Liver (tissue), 8 donors: ENCODE measurements at regions not wholly inside any gene's neighbourhood (a gene's known extent, or its start where the extent isn't known, plus 50 kb on each side); places are given as distances from the start of the nearest gene placed in this dataset.

Experiments
- DNase-seq: peaks from one replicate; pipeline ENCODE4 v3.0.0-alpha.2; 2017; ENCODE audit warnings: low spot score
- H3K27ac ChIP-seq, 2 donors: one replicate each; pipeline ENCODE4 v1.7.0; 2013; ENCODE audit warnings: inconsistent platforms in 2 of 2, low read length in 2 of 2, control low read depth in 1 of 2, low read depth in 1 of 2, mild to moderate bottlenecking in 1 of 2
- H3K27me3 ChIP-seq, 4 donors: one replicate each; pipeline versions ENCODE4 v1.6.1 to v1.7.0; 2013; ENCODE audit warnings: low read length in 3 of 4, inconsistent platforms in 1 of 4, mild to moderate bottlenecking in 1 of 4, moderate library complexity in 1 of 4; ENCODE audit not compliant: control insufficient read depth in 4 of 4, insufficient read depth in 4 of 4
- H3K36me3 ChIP-seq, 4 donors: one replicate each; pipeline versions ENCODE4 v1.6.1 to v1.7.0; 2013; ENCODE audit warnings: low read length in 3 of 4, mild to moderate bottlenecking in 3 of 4, low read depth in 1 of 4, moderate library complexity in 1 of 4; ENCODE audit not compliant: control insufficient read depth in 4 of 4, insufficient read depth in 3 of 4
- H3K4me1 ChIP-seq, 4 donors: one replicate each; pipeline versions ENCODE4 v1.6.1 to v1.7.0; 2013; ENCODE audit warnings: low read length in 3 of 4, mild to moderate bottlenecking in 3 of 4, moderate library complexity in 1 of 4; ENCODE audit not compliant: control insufficient read depth in 4 of 4, insufficient read depth in 4 of 4
- H3K4me3 ChIP-seq, 3 donors: one replicate each; pipeline versions ENCODE4 v1.6.1 to v1.7.0; 2013; ENCODE audit warnings: low read length in 3 of 3, control low read depth in 1 of 3, low read depth in 1 of 3, mild to moderate bottlenecking in 1 of 3
- H3K9ac ChIP-seq, 2 donors: one replicate each; pipeline ENCODE4 v1.7.0; 2013; ENCODE audit warnings: low read length in 2 of 2, mild to moderate bottlenecking in 2 of 2, moderate library complexity in 2 of 2, control low read depth in 1 of 2, low read depth in 1 of 2
- H3K9me3 ChIP-seq, 4 donors: one replicate each; pipeline versions ENCODE4 v1.6.1 to v1.7.0; 2013; ENCODE audit warnings: low read length in 3 of 4; ENCODE audit not compliant: control insufficient read depth in 4 of 4
- GABPA ChIP-seq, 2 donors: IDR thresholded peaks in 1 of 2; conservative IDR thresholded peaks in 1 of 2; 2 replicates each; pipeline ENCODE4 v1.6.1; 2016; ENCODE audit warnings: antibody characterized with exemption in 2 of 2, mild to moderate bottlenecking in 1 of 2, moderate library complexity in 1 of 2
- HNF4A ChIP-seq, 2 donors: conservative IDR thresholded peaks; 2 replicates each; pipeline ENCODE4 v1.6.1; 2016; ENCODE audit warnings: antibody characterized with exemption in 2 of 2, mild to moderate bottlenecking in 2 of 2
- JUND ChIP-seq, 2 donors: IDR thresholded peaks; 2 replicates each; pipeline ENCODE4 v1.6.1; 2016; ENCODE audit warnings: antibody characterized with exemption in 2 of 2
- RXRA ChIP-seq, 2 donors: IDR thresholded peaks; 2 replicates each; pipeline ENCODE4 v1.6.1; 2017 to 2018; ENCODE audit warnings: antibody characterized with exemption in 2 of 2, mild to moderate bottlenecking in 1 of 2
- TAF1 ChIP-seq: conservative IDR thresholded peaks from 2 replicates; pipeline ENCODE4 v1.6.1; 2016; ENCODE audit warnings: antibody characterized with exemption, mild to moderate bottlenecking
- YY1 ChIP-seq: IDR thresholded peaks from 2 replicates; pipeline ENCODE4 v1.6.1; 2016; ENCODE audit warnings: antibody characterized with exemption, mild to moderate bottlenecking
- WGBS: extraction: QIAGEN DNeasy Blood & Tissue Kit; methylation state at CpG from one replicate; pipeline ENCODE4 v1.1.7; 2013; 5-methylcytosine and 5-hydroxymethylcytosine counted together
- TF ChIP-seq, protein P1 (sequence below): IDR thresholded peaks from 2 replicates; pipeline ENCODE4 v1.6.1; 2016; ENCODE audit warnings: antibody characterized with exemption, mild to moderate bottlenecking
- TF ChIP-seq, protein P2 (sequence below): IDR thresholded peaks from 2 replicates; pipeline ENCODE4 v1.6.1; 2016; ENCODE audit warnings: antibody characterized with exemption
- TF ChIP-seq, protein P3 (sequence below): IDR thresholded peaks from 2 replicates; pipeline ENCODE4 v1.6.1; 2016; ENCODE audit warnings: antibody characterized with exemption
- TF ChIP-seq, protein P4 (sequence below): fragments of 150-350 bp; IDR thresholded peaks from 2 replicates; pipeline ENCODE4 v1.5.1; 2017; ENCODE audit warnings: improper control_type of control experiment, low read depth, low read length; ENCODE audit not compliant: missing input control
- donor health status: healthy.
- donor health status: healthy.
- donor health status: healthy.
- donor health status: healthy.
- donor health status: healthy.

DNA sequence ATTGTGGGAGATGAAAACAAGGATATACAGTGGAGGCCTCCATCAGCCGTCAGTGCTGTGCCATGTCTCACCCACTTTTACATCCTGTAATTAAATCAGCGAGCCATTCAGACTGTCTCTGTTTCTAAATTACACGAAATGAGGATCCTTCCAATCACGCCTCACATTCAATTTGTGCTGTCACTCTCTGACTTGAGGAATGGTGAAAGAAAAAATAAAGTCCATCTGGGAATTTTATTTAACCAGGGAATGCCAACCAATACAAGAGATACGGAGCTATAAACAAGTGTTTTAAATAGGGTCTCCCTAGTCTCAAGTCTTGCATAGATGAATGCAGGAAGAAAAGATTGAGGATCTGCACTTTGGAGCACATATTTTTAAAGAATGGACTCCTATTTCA is 72.8 kb downstream of the CMPK2 start:
- H3K4me3 ChIP-seq, result no peak overlapping the region
- H3K36me3 ChIP-seq, result no peaks in the 10 kb centered on the region
- no peak overlapping the region for H3K9ac ChIP-seq
- H3K27ac ChIP-seq, result no peak overlapping the region
- TF ChIP-seq RXRA (IDR thresholded peaks at IDR 0.05) (no peak), GABPA (IDR thresholded peaks at IDR 0.05 in 1 of 2, conservative IDR thresholded peaks at IDR 0.05 in 1 of 2) (no peak), YY1 (no peak)
- peaks cover 0 to 4% (median 0%) of the 10 kb centered on the region in 4 donors for H3K27me3 ChIP-seq
- 89% methylated on average over 5 of the region's 5 CpGs for WGBS
- no peaks in the 10 kb centered on the region for H3K4me1 ChIP-seq
- H3K9me3 ChIP-seq, result no peaks in the 10 kb centered on the region
- DNase-seq, result no peak

DNA sequence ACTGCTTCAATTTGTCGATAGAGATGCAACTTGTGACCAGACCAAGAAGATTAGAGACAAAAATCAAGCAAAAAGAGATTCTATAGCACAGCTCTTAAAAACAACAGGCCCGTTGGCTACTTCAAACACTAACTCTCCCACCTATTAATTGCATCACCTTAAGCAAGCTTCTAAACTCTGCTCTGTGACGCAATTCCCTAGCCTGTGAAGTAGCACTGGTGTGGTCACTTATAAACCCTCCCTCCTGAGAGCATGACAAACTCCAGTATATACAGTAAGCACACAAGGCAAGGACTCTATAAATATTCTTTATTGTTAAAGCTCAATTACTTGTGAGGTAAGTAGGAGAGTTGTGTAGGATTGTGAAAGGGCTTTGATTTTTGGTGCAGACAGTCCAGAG is 72.3 kb downstream of the CMPK2 start:
- Histone ChIP-seq H3K27ac (no peak overlapping the region), H3K4me3 (no peak overlapping the region), H3K27me3 (peaks cover 0 to 4% (median 0%) of the 10 kb centered on the region in 4 donors), H3K9me3 (no peaks in the 10 kb centered on the region), H3K4me1 (no peaks in the 10 kb centered on the region), H3K9ac (no peak overlapping the region), H3K36me3 (no peaks in the 10 kb centered on the region)
- WGBS, result 55% methylated on average over 3 of the region's 3 CpGs
- TF ChIP-seq HNF4A (conservative IDR thresholded peaks at IDR 0.05), result peak in 1 of 2 donors; percentile 36
- no peak for TF ChIP-seq GABPA (IDR thresholded peaks at IDR 0.05 in 1 of 2, conservative IDR thresholded peaks at IDR 0.05 in 1 of 2)
- TF ChIP-seq, protein P1, sequence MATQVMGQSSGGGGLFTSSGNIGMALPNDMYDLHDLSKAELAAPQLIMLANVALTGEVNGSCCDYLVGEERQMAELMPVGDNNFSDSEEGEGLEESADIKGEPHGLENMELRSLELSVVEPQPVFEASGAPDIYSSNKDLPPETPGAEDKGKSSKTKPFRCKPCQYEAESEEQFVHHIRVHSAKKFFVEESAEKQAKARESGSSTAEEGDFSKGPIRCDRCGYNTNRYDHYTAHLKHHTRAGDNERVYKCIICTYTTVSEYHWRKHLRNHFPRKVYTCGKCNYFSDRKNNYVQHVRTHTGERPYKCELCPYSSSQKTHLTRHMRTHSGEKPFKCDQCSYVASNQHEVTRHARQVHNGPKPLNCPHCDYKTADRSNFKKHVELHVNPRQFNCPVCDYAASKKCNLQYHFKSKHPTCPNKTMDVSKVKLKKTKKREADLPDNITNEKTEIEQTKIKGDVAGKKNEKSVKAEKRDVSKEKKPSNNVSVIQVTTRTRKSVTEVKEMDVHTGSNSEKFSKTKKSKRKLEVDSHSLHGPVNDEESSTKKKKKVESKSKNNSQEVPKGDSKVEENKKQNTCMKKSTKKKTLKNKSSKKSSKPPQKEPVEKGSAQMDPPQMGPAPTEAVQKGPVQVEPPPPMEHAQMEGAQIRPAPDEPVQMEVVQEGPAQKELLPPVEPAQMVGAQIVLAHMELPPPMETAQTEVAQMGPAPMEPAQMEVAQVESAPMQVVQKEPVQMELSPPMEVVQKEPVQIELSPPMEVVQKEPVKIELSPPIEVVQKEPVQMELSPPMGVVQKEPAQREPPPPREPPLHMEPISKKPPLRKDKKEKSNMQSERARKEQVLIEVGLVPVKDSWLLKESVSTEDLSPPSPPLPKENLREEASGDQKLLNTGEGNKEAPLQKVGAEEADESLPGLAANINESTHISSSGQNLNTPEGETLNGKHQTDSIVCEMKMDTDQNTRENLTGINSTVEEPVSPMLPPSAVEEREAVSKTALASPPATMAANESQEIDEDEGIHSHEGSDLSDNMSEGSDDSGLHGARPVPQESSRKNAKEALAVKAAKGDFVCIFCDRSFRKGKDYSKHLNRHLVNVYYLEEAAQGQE, result no peak
- TF ChIP-seq, protein P2, sequence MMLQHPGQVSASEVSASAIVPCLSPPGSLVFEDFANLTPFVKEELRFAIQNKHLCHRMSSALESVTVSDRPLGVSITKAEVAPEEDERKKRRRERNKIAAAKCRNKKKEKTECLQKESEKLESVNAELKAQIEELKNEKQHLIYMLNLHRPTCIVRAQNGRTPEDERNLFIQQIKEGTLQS, result peak; percentile 58
- no peak for DNase-seq

DNA sequence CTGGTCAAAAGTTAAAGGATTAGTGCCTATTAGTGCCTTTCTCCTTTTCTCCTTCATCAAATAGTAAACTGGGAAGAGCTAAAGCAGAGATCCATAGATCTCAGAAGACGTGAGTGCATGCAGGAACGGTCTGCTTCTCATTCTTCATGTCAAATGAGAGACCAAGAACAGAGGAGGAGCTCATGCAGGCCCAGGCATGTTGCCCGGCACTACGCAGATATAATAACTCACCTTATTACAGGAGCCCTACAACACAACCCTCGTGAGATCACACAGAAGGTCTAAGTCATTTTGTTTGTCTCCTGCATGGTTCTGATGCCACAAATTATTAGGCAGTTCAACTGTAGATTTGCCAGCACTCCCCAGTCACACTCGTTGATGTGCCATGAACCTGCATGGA is 71.8 kb downstream of the CMPK2 start:
- no peaks in the 10 kb centered on the region for H3K36me3 ChIP-seq
- H3K9me3 ChIP-seq, result no peaks in the 10 kb centered on the region
- no peak overlapping the region for H3K9ac ChIP-seq
- TF ChIP-seq, protein P3, sequence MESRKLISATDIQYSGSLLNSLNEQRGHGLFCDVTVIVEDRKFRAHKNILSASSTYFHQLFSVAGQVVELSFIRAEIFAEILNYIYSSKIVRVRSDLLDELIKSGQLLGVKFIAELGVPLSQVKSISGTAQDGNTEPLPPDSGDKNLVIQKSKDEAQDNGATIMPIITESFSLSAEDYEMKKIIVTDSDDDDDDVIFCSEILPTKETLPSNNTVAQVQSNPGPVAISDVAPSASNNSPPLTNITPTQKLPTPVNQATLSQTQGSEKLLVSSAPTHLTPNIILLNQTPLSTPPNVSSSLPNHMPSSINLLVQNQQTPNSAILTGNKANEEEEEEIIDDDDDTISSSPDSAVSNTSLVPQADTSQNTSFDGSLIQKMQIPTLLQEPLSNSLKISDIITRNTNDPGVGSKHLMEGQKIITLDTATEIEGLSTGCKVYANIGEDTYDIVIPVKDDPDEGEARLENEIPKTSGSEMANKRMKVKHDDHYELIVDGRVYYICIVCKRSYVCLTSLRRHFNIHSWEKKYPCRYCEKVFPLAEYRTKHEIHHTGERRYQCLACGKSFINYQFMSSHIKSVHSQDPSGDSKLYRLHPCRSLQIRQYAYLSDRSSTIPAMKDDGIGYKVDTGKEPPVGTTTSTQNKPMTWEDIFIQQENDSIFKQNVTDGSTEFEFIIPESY, result no peak
- TF ChIP-seq GABPA (IDR thresholded peaks at IDR 0.05 in 1 of 2, conservative IDR thresholded peaks at IDR 0.05 in 1 of 2), result no peak
- TF ChIP-seq, protein P2, result no peak
- TF ChIP-seq YY1, result no peak
- no peak for TF ChIP-seq TAF1
- TF ChIP-seq, protein P4, sequence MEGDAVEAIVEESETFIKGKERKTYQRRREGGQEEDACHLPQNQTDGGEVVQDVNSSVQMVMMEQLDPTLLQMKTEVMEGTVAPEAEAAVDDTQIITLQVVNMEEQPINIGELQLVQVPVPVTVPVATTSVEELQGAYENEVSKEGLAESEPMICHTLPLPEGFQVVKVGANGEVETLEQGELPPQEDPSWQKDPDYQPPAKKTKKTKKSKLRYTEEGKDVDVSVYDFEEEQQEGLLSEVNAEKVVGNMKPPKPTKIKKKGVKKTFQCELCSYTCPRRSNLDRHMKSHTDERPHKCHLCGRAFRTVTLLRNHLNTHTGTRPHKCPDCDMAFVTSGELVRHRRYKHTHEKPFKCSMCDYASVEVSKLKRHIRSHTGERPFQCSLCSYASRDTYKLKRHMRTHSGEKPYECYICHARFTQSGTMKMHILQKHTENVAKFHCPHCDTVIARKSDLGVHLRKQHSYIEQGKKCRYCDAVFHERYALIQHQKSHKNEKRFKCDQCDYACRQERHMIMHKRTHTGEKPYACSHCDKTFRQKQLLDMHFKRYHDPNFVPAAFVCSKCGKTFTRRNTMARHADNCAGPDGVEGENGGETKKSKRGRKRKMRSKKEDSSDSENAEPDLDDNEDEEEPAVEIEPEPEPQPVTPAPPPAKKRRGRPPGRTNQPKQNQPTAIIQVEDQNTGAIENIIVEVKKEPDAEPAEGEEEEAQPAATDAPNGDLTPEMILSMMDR, result no peak
- TF ChIP-seq JUND (IDR thresholded peaks at IDR 0.05), result no peak
- no peak for DNase-seq
- no peak overlapping the region for H3K4me3 ChIP-seq
- H3K27me3 ChIP-seq, result peaks cover 0 to 4% (median 0%) of the 10 kb centered on the region in 4 donors
- 78% methylated on average over 6 of the region's 6 CpGs for WGBS
- H3K27ac ChIP-seq, result no peak overlapping the region
- H3K4me1 ChIP-seq, result no peaks in the 10 kb centered on the region
